NCI-H187 (cell line): ENCODE measurements at regions not wholly inside any gene's neighbourhood (a gene's known extent, or its start where the extent isn't known, plus 50 kb on each side); places are given as distances from the start of the nearest gene placed in this dataset.
"Not testable (repeated sequence)": the region's sequence is repeated elsewhere in the genome, so short reads cannot be mapped to it uniquely, and the experiment has no call there.

ENCODE experiments used
- DNase-seq, 2 experiments: peaks; one replicate each; lab custom pipeline; 2025; lab: John Stamatoyannopoulos, UW

DNA sequence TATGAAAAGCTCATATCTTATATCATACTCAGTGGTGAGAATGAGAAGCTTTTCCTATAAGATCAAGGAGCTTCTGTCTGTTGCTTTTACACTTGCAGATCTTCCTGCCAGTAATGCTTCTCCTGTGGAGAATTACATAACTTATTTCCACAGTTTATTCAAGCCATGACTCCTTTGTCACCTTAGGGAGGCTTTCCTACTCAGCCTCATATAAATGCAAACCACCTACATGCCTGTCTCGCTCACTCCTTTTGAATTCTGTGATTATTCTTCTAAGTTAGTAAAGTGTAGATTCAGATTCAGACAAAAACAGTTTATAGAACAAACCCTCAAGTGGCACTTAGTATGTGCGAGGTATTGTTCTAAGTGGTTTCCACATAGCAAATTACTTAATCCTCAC is 716.1 kb upstream of the ANO3 start:
- no peak for DNase-seq

DNA sequence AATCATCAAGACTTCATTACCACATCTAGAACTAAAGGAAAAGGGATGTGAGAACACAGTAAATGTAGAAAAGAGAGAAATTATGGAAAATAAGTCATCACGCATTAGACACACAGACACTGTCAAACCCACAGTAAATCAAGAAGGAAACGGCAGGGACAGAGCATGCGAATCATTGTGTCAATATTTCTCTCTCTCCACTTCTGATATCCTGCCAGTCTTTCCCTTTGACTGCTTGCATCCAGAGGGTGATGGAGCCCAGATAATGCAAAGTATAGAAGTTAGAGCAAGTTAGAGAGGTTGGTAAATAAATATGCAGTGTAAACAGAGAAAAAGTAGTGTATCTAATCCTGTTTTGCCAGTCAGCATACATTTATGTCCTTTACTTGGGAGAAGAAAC is 706.8 kb upstream of the ANO3 start:
- no peak for DNase-seq

DNA sequence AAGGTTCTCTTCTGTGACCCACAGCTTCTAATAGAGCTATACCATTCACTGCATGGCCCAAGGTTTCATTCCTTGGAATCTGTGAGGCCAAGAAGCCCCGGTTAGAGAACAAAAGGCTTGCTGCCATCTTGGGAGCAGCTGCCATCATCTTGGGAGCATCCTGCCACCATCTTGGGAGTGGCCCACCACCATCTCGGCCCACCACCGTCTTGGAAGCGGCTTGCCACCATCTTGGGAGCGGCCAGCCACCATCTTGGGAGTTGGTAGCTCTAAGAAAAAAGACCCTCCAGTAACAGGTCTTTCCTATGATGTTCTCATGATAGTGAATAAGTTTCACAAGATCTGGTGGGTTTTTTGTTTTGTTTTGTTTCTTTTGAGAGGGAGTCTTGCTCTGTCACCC is 703.9 kb upstream of the ANO3 start:
- DNase-seq: no peak

DNA sequence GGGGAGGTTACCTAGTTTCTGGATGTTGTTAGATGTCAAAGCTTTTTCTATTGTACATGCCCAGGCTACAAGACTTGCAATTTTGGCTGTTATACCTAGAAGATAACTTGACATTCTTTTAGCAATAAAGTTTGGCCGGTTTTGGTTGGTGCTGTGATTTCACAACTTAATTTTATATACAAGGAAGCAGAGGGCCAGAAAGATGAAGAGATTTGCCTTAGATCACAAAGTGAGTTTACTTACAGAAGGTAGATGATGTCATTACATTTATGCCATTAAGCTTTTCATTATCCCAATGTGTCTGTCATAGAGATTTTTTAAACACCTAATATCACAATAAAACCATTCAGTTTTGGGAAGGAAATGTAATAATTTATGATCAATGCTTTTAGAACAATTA is 698.7 kb upstream of the ANO3 start:
- no peak for DNase-seq

DNA sequence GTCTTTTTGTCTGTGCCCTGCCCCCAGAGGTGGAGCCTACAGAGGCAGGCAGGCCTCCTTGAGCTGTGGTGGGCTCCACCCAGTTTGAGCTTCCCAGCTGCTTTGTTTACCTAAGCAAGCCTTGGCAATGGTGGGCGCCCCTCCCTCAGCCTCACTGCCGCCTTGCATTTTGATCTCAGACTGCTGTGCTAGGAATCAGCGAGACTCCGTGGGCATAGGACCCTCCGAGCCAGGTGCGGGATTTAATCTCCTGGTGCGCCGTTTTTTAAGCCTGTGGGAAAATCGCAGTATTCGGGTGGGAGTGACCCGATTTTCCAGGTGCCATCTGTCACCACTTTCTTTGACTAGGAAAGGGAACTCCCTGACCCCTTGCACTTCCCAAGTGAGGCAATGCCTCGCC is 682.7 kb upstream of the ANO3 start:
- not testable (repeated sequence) for DNase-seq

DNA sequence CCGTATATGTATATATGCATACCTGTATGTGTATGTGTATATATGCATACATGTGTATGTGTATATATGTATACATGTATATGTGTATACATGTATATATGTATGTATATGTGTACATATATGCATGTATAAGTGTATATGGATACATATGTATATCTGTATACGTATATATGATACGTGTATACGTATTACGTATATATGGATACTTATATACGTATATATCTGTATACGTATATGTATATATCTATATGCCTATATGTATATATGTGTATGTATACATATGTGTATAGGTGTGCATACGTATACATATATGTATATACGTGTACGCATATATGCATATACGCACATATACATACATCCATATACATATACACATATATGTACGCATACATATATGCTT is 681.6 kb upstream of the ANO3 start:
- no peak for DNase-seq

DNA sequence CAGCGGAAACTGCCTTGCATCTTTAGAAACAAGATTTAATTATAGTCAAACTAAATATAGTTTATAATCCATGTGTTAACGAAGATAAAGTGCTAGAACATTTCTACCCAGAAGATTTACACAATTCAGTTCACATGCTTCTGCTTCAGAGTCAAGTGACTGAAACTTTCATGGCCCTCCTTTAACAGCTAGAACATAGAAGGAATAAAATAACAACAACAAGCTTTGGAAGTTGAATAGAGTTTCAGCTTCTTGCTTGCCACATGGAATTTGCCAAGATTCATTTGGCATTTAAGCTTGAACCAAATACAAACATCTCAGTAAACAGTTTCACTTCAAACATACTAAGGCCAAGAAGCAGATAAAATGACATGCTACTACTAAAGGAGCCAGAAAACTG is 676.3 kb upstream of the ANO3 start:
- DNase-seq: no peak

DNA sequence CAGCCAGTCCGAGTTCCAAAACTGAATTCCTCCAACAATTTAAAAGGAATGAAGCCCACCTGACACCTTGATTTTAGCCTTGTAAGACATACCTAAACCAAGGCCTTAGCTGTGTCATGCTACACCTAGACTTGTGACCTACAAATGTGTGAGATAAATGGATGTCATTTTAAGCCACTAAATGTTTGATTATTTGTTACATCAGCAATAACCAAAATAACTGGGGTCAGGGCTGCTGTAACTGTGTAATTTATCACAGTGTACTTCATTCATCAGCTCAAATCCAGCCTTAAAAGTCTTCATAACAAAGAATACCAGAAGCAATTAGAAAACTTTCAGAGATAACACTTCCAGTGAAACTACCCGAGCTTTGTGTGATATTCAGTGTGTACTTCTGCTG is 673.0 kb upstream of the ANO3 start:
- DNase-seq: no peak

DNA sequence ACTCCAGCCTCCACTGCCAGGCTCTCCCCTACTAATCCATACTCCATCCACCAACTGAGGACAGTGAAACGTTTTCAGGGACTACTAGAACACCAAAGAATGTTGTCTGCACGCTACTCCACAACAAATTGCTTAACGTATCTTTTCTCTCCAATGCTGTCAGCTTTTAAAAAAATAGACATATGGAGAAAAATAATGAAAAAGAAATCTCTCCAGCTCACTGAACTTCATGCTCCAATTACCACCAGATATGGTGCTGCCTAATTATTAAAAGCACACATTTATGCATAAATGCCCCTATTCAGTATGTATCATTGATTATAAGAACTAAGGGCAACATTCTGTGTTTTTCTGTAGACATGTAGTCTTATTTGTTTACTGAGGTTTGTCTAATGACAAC is 672.2 kb upstream of the ANO3 start:
- no peak for DNase-seq

DNA sequence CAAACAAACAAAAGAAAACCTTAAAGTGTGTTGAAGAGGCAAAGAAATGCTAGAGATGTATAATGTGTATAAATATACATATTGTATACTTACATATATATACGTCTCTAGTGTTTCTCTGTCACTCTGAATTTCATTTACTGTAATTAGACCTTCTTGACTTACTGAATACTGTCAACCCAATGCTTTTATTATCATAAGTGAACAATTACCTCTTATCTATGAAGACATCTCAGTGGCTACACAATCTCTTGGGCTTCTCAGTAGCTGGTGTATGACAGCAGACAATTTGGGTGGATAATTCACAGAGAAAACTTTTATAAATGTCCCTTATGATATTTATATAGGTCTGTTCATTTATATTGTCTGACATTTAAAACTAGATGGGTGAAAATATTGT is 664.1 kb upstream of the ANO3 start:
- DNase-seq: no peak

DNA sequence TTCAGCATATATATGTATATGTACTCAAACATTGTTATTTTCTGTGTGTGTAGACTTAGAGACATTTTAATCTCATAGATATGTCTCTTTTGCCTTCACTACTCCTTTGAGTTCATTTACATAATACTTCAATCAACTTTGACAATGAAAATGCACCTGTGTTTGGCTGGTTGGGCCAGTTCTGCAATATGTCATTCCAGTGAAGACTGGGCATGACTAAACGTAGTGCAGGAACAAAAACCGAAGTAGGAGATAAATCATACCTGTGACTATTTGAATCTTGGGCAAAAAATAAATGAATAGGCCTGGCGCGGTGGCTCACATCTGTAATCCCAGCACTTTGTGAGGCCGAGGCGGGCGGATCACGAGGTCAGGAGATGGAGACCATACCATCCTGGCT is 640.0 kb upstream of the ANO3 start:
- DNase-seq: no peak

DNA sequence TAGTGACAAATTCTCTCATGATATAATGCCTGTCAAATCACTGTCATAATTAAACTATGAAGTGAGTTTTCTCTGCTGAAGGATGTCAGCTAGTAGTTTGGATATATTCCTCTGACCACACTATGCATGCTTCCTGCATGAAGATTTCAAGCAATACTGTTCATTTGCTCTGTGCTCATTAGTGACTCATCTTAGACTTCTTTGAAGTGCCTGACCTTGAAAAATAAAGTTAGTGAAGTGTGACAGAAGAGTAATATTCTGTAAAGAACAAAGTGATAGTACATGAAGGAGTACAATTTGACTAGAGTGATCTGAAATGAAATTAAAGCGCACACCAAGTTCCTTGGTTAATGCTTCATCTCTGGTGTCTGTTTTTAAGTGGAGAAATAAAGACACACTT is 629.5 kb upstream of the ANO3 start:
- no peak for DNase-seq

DNA sequence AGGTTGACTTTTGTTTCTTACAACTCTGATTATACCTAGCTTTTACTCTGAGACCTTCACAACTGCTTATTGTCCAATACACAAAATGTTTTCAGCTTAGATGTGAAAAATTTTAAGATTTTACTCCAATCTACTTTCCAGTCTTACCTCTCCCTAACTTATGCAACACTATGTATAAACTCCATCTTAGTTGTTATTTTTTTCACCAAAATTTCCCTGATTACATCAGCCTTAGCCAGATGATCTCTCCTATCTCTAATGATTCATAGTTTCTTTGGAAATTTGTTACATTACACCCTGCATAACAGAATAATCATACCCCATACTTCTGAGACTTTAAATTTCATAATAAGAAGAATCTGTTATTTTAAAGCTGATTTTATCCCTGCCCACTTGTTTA is 621.0 kb upstream of the ANO3 start:
- no peak for DNase-seq

DNA sequence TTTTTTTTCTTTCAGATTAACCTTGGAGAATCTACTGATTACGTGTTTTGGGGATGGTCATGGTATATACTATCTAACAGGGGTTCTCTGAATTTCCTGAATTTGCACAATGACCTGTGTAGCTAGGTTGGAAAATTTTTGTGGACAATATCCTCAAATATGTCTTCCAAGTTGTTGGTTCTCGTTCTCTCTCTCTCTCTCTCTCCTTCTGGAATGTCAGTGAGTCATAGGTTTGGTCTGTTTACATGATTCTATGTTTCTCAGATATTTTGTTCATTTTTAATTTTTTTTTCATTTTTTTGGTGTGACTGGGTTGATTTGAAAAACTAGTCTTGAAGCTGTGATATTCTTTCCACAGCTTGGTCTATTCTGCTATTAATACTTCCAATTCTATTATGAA is 604.0 kb upstream of the ANO3 start:
- DNase-seq: no peak

DNA sequence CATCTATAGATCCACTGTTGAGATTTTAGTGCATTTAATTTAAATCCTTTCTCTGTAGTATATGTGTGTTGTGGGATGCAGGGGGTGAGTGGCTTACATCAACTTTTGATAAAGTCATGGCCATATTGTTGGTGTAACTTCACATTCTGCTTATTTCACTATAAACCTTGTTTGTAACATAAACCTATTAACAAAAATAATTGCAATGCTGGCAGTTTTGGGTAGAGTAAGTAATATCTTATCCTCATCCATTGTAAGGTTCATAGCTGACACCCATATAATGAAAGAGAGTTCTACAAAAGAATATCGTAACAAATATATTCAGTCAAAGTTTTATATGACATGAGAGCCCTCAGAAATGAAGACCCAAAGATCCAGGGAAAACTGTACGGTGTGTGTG is 601.7 kb upstream of the ANO3 start:
- DNase-seq: no peak

DNA sequence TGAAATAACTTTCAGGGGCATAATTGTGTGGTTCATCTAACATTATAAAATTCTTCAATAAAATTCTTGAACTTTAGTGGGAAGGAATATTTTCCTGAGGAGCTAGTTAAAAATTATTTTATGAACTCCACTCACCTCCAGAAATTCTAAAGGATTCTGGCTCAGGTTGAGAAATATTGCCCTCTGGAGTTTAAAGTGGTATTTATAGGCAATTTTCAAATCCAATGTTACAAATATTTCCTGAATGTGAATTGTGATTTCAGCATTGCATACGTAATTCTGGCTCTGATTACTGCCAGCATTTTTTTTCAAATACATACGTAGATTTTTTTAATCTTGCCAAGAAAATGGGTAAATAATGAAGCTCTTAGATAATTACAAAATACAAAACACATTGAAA is 598.2 kb upstream of the ANO3 start:
- DNase-seq: no peak

DNA sequence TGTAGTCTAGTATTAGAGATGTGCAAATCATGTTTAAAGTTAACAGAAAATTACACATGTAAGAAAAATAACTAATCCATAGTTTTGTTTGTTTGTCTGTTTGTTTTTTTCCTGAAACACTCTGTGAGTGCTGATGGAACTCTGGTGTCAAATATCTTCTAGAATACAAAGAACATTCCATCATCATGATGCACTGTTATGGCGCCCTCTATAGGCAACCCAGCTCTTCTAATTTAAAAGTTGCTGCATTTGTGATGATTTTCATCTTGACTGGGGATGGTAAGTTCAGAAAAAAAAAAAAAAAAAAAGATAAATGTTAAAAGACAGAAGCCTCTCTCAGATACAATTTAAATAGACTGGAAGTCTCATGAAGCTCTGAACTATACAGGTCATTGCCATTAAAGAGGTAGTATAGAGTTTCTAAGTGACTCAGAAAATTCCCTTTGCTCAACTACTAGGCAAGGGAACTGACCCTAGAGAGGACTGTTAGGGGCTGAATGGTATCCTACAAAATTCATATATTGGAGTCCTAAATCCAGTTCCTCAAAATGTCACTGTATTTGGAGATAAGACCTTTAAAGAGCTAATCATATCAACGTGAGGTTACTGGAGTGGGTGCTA is 597.2 kb upstream of the ANO3 start:
- DNase-seq: no peak

DNA sequence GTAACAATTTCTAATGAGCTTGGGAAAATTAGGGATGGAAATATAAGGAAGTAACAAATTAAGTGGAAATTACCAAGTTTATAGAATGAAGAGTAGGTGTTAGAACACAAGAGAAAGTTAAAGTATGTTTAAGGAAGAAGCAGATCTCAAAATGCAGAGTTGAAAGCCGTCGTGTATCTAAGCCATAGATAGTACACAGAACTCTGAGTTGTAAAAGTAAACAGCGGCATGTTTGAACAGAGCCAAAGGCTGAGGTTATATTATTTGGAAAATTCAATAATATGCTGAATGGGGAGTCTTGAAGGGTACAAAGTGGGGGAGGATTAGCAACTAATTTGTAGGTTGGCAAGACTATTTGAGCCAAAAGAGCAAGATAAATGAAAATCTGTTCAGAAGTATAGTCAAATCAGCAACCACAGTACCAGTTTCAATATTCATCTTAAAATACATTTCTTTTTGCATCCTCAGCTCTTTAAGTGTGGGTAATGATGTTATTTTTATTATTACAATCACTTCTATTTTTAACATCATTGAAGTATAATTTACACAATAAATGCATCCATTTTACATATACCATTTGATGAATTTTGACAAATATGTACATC is 594.8 kb upstream of the ANO3 start:
- DNase-seq: no peak

DNA sequence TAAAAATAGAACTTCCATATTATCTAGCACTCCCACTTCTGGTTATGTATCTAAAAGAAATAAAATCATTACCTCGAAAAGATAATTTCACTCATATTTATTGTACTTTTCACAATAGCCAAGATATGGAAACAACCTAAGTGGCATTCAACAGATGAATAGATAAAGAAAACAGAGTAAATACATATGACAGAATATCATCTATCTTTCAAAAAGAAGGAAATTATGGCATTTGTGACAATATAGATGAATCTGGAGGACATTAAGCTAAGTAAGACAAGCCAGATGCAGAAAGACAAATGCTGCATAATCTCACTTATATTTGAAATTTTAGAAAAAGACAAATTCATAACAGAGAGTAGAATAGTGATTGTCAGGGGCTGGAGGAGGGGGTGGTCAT is 590.0 kb upstream of the ANO3 start:
- DNase-seq: no peak

DNA sequence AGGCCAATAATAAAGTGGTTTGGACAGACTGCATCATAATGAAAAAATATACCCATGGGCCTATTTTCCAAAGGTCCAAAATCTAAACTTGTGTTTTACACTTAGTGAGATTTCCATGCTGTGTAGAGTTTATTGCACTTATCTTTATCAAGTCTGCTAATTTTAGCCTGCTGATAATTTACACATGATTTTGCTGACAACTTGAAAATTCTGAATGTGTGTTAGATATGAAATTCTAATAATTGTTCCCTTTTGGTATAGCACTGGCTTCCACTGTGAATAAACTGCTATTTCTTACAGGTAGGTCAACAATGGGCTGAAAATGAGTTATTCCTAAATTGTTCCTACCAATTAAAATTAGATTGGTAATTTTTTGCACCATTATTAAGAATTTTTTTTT is 589.1 kb upstream of the ANO3 start:
- DNase-seq: no peak

DNA sequence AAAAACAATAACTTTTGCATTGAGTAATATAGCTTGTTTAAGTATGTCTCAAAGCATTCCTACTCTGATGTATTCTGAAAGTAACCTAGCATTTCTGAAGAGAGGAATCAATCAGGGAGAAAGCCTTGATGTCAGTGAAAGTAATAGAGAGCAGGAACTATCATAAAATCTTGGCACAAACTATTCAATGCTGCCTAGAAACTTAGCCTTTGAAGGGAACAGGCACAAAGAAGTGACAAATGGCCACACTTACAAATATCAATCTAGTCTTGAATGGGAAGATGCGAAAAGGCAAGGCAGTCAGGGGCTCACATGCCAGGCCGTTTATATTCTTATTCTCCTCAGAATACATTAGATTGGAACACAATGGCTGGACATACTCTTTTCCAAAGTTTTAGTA is 576.5 kb upstream of the ANO3 start:
- no peak for DNase-seq

DNA sequence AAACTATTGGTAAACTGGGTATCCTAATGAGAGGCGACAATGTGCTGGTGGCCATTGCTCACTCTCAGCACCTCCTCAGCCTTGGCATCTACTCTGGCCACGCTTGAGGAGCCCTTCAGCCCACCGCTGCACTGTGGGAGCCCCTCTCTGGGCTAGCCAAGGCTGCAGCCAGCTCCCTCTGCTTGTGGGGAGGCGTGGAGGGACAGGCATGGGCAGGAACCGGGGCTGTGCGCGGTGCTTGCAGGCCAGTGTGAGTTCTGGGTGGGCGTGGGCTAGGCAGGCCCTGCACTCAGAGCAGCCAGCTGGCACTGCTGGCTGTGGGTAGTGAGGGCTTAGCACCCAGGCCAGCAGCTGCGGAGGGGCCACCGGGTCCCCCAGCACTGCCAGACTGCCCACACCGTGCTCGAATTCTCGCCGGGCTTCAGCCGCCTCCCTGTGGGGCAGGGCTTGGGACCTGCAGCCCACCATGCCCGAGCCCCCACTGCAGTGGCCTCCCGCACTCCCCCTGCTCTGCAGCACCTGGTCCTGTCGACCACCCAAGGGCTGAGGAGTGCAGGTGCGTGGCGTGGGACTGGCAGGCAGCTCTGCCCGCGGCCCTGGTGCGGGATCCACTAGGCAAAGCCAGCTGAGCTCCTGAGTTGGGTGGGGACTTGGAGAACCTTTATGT is 575.9 kb upstream of the ANO3 start:
- no peak for DNase-seq

DNA sequence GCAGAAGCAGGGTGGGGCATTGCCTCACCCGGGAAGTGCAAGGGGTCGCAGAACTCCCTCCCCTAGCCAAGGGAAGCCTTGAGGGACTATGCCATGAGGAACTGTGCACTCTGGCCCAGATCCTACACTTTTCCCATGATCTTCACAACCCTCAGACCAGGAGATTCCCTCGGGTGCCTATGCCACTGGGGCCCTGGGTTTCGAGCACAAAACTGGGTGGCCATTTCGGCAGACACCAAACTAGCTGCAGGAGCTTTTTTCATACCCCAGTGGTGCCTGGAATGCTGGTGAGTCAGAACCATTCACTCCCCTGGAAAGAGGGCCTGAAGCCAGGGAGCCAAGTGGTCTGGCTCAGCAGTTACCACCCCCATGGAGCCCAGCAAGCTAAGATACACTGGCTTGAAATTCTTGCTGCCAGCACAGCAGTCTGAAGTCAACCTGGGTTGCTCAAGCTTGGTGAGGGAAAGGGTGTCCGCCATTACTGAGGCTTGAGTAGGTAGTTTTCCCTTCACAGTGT is 573.7 kb upstream of the ANO3 start:
- no peak for DNase-seq
